Bronchial epithelial cell (primary cell): ENCODE measurements at regions not wholly inside any gene's neighbourhood (a gene's known extent, or its start where the extent isn't known, plus 50 kb on each side); places are given as distances from the start of the nearest gene placed in this dataset.

Source experiments
- DNase-seq: peaks from one replicate; pipeline ENCODE4 v3.0.0-alpha.2; 2010; ENCODE audit warnings: low read depth
- FAIRE-seq: peaks from 2 replicates; lab custom pipeline; 2011; peaks lifted over from hg19 to GRCh38; lab: Jason Lieb, UNC
- H3K27me3 ChIP-seq: 2 replicates; pipeline ENCODE4 v1.5.1; 2011; ENCODE audit warnings: low read length; ENCODE audit not compliant: control insufficient read depth, insufficient read depth
- H3K36me3 ChIP-seq: 2 replicates; pipeline ENCODE4 v1.5.1; 2011; ENCODE audit warnings: low read length; ENCODE audit not compliant: control insufficient read depth, insufficient read depth
- H3K4me3 ChIP-seq: 2 replicates; pipeline ENCODE4 v1.5.1; 2011; ENCODE audit warnings: mild to moderate bottlenecking, low read depth, low read length, control low read depth
- CTCF ChIP-seq: IDR thresholded peaks from 2 replicates; pipeline ENCODE4 v1.5.1; 2011; ENCODE audit warnings: mild to moderate bottlenecking, moderate library complexity, low read length, control low read depth, inconsistent platforms; ENCODE audit not compliant: insufficient read depth, severe bottlenecking

- H3K27me3 ChIP-seq, result no peaks in the 10 kb centered on the region
- no peaks in the 10 kb centered on the region for H3K36me3 ChIP-seq
- no peak for TF ChIP-seq CTCF
- H3K4me3 ChIP-seq, result no peak overlapping the region
- FAIRE-seq (no peak), DNase-seq (peak; percentile 95)
These were observed 344.1 kb downstream of the RFC3 start for GRCh38 chr13:34161931-34162543.

GRCh38 chr13:34162544-34162933 lies 344.6 kb downstream of the RFC3 start:
- Histone ChIP-seq H3K36me3 (no peaks in the 10 kb centered on the region), H3K27me3 (no peaks in the 10 kb centered on the region), H3K4me3 (no peak overlapping the region)
- no peak for FAIRE-seq
- no peak for TF ChIP-seq CTCF
- no peak for DNase-seq

- Histone ChIP-seq H3K27me3 (no peaks in the 10 kb centered on the region), H3K4me3 (no peak overlapping the region), H3K36me3 (no peaks in the 10 kb centered on the region)
- FAIRE-seq, result no peak
- TF ChIP-seq CTCF, result no peak
- no peak for DNase-seq
These were observed 346.6 kb downstream of the RFC3 start for GRCh38 chr13:34164582-34164981.

GRCh38 chr13:34165158-34165557 lies 347.2 kb downstream of the RFC3 start:
- no peak for FAIRE-seq
- no peaks in the 10 kb centered on the region for H3K36me3 ChIP-seq
- no peak for TF ChIP-seq CTCF
- no peak overlapping the region for H3K4me3 ChIP-seq
- no peaks in the 10 kb centered on the region for H3K27me3 ChIP-seq
- no peak for DNase-seq

- Histone ChIP-seq H3K4me3 (no peak overlapping the region), H3K36me3 (no peaks in the 10 kb centered on the region), H3K27me3 (no peaks in the 10 kb centered on the region)
- DNase-seq (no peak), FAIRE-seq (no peak)
- no peak for TF ChIP-seq CTCF
These were observed 348.5 kb downstream of the RFC3 start for GRCh38 chr13:34166406-34166805.

- peak; percentile 64 for FAIRE-seq
- DNase-seq, result no peak
- Histone ChIP-seq H3K27me3 (no peaks in the 10 kb centered on the region), H3K4me3 (no peak overlapping the region), H3K36me3 (no peaks in the 10 kb centered on the region)
- no peak for TF ChIP-seq CTCF
These were observed 349.4 kb downstream of the RFC3 start for GRCh38 chr13:34167347-34167746.
